ENCODE measurements at regions not wholly inside any gene's neighbourhood (a gene's known extent, or its start where the extent isn't known, plus 50 kb on each side); places are given as distances from the start of the nearest gene placed in this dataset.

DNA sequence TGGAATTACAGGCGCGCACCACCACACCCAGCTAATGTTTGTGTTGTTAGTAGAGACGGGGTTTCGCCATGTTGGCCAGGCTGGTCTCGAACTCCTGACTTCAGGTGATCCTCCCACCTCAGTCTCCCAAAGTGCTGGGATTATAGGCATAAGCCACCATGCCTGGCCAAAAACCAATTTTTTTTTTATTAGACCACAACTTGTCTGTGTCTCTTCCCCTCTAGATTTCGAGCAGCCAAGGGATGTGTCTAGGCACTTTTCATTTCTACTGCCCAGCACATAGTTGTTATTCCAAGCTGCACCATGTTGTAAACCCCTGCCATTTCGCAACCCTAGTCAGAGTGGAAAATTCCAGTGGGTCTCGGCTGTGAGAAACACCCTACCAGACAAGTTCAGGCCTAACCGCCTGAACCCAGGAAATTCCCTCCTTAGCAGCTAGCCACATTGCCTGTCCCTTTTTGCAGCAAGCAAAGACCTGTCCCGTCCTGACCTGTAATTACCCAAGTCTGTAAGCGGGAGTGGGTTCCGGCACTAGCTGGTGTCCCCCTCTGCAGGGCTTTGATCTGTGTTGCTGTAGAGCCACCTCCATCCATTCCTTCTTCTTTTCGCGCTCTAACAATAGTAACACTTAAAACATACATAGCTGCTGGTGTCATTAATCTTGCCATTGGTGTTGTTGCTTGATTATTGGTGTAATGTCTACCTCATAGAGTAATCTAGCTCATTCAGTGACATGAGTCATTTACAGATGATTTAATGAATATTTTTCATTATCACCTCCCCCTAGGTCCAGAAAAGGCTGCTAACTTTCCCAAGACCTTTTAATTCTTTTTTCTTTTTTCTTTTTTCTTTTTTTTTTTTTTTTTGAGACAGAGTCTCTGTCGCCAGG is 77.3 kb upstream of the ATF7IP2 start:
- Histone ChIP-seq H3K36me3 (ENCODE audit: control insufficient read depth in 2 of 2, insufficient read depth in 2 of 2, low read length in 1 of 2) (no peaks in the 10 kb centered on the region), H3K9me3 (ENCODE audit: control insufficient read depth in 2 of 2, insufficient read depth in 1 of 2, low read length in 1 of 2) (no peaks in the 10 kb centered on the region), H3K4me3 (ENCODE audit: low read length in 2 of 2) (no peak overlapping the region), H3K27me3 (ENCODE audit: control insufficient read depth in 2 of 2, insufficient read depth in 1 of 2, low read length in 1 of 2) (no peaks in the 10 kb centered on the region), H3K27ac (ENCODE audit: low read depth in 1 of 2, low read length in 1 of 2) (peak overlapping the region; percentile 43 to 49), H3K4me1 (ENCODE audit: control insufficient read depth in 2 of 2, insufficient read depth in 2 of 2, low read length in 2 of 2) (no peaks in the 10 kb centered on the region)
- 86% methylated on average over 15 of the region's 15 CpGs for WGBS
- peak in 1 of 9 donors; percentile 43 for DNase-seq (ENCODE audit: low read depth in 6 of 9, low spot score in 9 of 9)

GRCh38 chr16:10309271-10309932 is 76.5 kb upstream of the ATF7IP2 start:
- no peak for DNase-seq (ENCODE audit: low read depth in 6 of 9, low spot score in 9 of 9)
- Histone ChIP-seq H3K27ac (ENCODE audit: low read depth in 1 of 2, low read length in 1 of 2) (peak overlapping the region; percentile 43 to 49), H3K9me3 (ENCODE audit: control insufficient read depth in 2 of 2, insufficient read depth in 1 of 2, low read length in 1 of 2) (no peaks in the 10 kb centered on the region), H3K4me1 (ENCODE audit: control insufficient read depth in 2 of 2, insufficient read depth in 2 of 2, low read length in 2 of 2) (no peaks in the 10 kb centered on the region), H3K27me3 (ENCODE audit: control insufficient read depth in 2 of 2, insufficient read depth in 1 of 2, low read length in 1 of 2) (no peaks in the 10 kb centered on the region), H3K36me3 (ENCODE audit: control insufficient read depth in 2 of 2, insufficient read depth in 2 of 2, low read length in 1 of 2) (no peaks in the 10 kb centered on the region), H3K4me3 (ENCODE audit: low read length in 2 of 2) (no peak overlapping the region)
- 94% methylated on average over 11 of the region's 11 CpGs for WGBS

DNA sequence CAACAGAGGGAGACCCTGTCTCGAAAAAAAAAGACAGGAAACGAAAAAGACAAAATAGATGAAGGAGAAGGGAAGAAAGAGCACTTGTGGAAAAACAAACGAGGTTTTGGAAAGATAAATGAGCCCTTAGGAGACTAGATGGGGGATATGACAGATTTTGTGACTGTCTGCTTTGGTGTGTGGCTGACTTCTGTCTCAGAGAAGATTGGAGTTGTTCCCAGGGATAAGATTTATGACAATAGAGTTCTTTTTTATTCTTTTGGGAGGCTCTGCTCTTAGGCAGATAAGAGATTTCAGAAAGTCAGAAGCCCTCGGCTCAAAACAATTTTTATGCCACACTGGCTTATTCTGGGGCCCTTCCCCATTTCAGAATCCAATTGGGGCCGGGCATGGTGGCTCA is 73.9 kb upstream of the ATF7IP2 start:
- no peak for DNase-seq (ENCODE audit: low read depth in 6 of 9, low spot score in 9 of 9)
- Histone ChIP-seq H3K4me1 (ENCODE audit: control insufficient read depth in 2 of 2, insufficient read depth in 2 of 2, low read length in 2 of 2) (no peaks in the 10 kb centered on the region), H3K4me3 (ENCODE audit: low read length in 2 of 2) (no peak overlapping the region), H3K9me3 (ENCODE audit: control insufficient read depth in 2 of 2, insufficient read depth in 1 of 2, low read length in 1 of 2) (no peaks in the 10 kb centered on the region), H3K27me3 (ENCODE audit: control insufficient read depth in 2 of 2, insufficient read depth in 1 of 2, low read length in 1 of 2) (no peaks in the 10 kb centered on the region), H3K27ac (ENCODE audit: low read depth in 1 of 2, low read length in 1 of 2) (no peak overlapping the region), H3K36me3 (ENCODE audit: control insufficient read depth in 2 of 2, insufficient read depth in 2 of 2, low read length in 1 of 2) (no peaks in the 10 kb centered on the region)
- WGBS: 85% methylated on average over 5 of the region's 5 CpGs

GRCh38 chr16:10312784-10313724 is 72.8 kb upstream of the ATF7IP2 start:
- WGBS: 93% methylated on average over 7 of the region's 7 CpGs
- H3K27me3 ChIP-seq (ENCODE audit: control insufficient read depth in 2 of 2, insufficient read depth in 1 of 2, low read length in 1 of 2): no peaks in the 10 kb centered on the region

GRCh38 chr16:10314317-10314716 is 71.5 kb upstream of the ATF7IP2 start:
- no peaks in the 10 kb centered on the region for H3K9me3 ChIP-seq (ENCODE audit: control insufficient read depth in 2 of 2, insufficient read depth in 1 of 2, low read length in 1 of 2)
- no peaks in the 10 kb centered on the region for H3K27me3 ChIP-seq (ENCODE audit: control insufficient read depth in 2 of 2, insufficient read depth in 1 of 2, low read length in 1 of 2)
- no peaks in the 10 kb centered on the region for H3K36me3 ChIP-seq (ENCODE audit: control insufficient read depth in 2 of 2, insufficient read depth in 2 of 2, low read length in 1 of 2)
- DNase-seq (ENCODE audit: low read depth in 6 of 9, low spot score in 9 of 9): no peak
- H3K27ac ChIP-seq (ENCODE audit: low read depth in 1 of 2, low read length in 1 of 2): no peak overlapping the region
- H3K4me3 ChIP-seq (ENCODE audit: low read length in 2 of 2): no peak overlapping the region
- no peaks in the 10 kb centered on the region for H3K4me1 ChIP-seq (ENCODE audit: control insufficient read depth in 2 of 2, insufficient read depth in 2 of 2, low read length in 2 of 2)
- 94% methylated on average over 4 of the region's 4 CpGs for WGBS

More at GRCh38 chr16:10312784-10313724, 72.8 kb upstream of the ATF7IP2 start:
- Histone ChIP-seq H3K4me3 (ENCODE audit: low read length in 2 of 2) (no peak overlapping the region), H3K4me1 (ENCODE audit: control insufficient read depth in 2 of 2, insufficient read depth in 2 of 2, low read length in 2 of 2) (no peaks in the 10 kb centered on the region), H3K36me3 (ENCODE audit: control insufficient read depth in 2 of 2, insufficient read depth in 2 of 2, low read length in 1 of 2) (no peaks in the 10 kb centered on the region), H3K27ac (ENCODE audit: low read depth in 1 of 2, low read length in 1 of 2) (no peak overlapping the region), H3K9me3 (ENCODE audit: control insufficient read depth in 2 of 2, insufficient read depth in 1 of 2, low read length in 1 of 2) (no peaks in the 10 kb centered on the region)
- DNase-seq (ENCODE audit: low read depth in 6 of 9, low spot score in 9 of 9): no peak

DNA sequence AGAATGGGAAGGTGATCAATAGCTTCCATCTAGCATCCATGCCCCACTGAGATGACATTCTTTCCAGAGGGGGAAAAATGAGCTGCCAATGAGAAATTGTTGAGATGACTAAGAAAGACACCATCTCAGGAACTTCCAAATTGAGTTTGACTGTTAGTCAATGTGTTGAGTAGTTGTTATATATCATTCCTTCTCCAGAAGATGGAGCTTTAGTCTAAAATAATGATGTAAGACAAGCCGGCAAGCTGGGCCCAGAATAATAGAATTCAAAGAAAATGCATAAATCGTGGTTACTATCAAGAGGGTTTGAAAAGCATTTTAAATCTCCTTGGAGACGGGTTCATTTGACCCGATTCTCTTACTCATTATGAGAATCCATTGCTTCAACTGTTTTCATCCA is 71.0 kb upstream of the ATF7IP2 start:
- WGBS: 25% methylated on average over 4 of the region's 4 CpGs
- DNase-seq (ENCODE audit: low read depth in 6 of 9, low spot score in 9 of 9): peak in 2 of 9 donors; percentile 22 to 60
- H3K4me3 ChIP-seq (ENCODE audit: low read length in 2 of 2): no peak overlapping the region

DNA sequence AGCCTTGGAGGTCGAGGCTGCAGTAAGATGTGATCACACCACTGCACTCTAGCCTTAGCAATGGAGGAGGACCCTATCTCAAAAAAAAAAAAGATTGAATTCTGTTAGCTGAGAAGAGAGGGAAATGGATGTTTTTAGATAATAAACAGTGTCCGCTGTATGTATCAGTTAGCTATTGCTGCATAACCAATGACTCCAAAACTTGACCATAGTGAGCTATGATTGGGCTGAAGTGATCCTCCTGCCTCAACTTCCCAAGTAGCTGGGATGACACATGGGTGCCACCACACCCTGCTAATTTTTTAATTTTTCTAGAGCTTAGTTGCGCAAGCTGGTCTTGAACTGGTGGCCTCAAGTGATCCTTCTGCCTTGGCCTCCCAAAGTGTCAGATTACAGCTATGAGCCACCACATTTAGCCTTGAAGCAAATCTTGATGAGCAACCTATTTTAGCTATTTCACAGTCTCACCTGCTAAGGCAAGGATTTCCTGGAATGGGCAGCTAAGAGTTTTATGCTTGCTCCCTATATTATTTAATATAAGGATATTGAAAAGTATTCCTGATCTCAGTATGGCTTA is 68.3 kb upstream of the ATF7IP2 start:
- 98% methylated on average over 3 of the region's 3 CpGs for WGBS

More for the DNA sequence above, 71.0 kb upstream of the ATF7IP2 start:
- Histone ChIP-seq H3K27me3 (ENCODE audit: control insufficient read depth in 2 of 2, insufficient read depth in 1 of 2, low read length in 1 of 2) (no peaks in the 10 kb centered on the region), H3K36me3 (ENCODE audit: control insufficient read depth in 2 of 2, insufficient read depth in 2 of 2, low read length in 1 of 2) (no peaks in the 10 kb centered on the region), H3K4me1 (ENCODE audit: control insufficient read depth in 2 of 2, insufficient read depth in 2 of 2, low read length in 2 of 2) (no peaks in the 10 kb centered on the region), H3K27ac (ENCODE audit: low read depth in 1 of 2, low read length in 1 of 2) (no peak overlapping the region), H3K9me3 (ENCODE audit: control insufficient read depth in 2 of 2, insufficient read depth in 1 of 2, low read length in 1 of 2) (no peaks in the 10 kb centered on the region)

DNA sequence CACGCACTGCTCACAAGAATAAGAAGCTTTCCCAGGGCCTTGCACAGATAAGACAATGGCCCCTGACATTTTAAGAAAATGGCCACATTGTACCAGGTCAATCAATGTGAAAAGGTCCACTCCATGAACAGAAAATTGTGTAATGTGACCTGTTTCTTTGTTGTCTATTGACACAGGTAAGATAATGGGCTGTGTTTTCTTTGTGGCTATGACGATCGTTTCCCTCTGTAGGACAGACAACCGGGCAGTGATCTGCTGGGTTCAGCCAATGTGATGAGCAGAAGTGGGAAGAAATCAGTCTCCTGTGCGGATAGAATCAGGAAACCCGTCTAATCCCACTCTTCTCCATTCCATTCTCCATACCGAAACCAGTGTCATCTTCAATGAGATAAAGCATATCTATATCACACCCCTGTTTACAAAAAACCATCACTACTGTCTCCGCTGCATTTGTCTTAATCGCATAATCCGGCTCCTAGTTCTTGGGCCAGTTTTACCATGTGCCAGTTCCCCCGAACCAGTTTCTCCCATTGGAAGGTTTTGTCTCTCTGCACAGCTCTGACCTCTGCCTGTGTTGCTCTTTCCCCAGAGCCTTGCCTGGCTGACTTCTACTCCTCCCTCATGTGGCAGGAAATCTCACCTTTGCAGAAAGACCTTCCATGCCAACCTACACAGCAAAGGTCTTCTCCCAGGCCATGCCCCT is 66.9 kb upstream of the ATF7IP2 start:
- DNase-seq (ENCODE audit: low read depth in 6 of 9, low spot score in 9 of 9): peak in 1 of 9 donors; percentile 32
- Histone ChIP-seq H3K4me1 (ENCODE audit: control insufficient read depth in 2 of 2, insufficient read depth in 2 of 2, low read length in 2 of 2) (peaks cover 0 to 10% of the 10 kb centered on the region in 2 donors), H3K27me3 (ENCODE audit: control insufficient read depth in 2 of 2, insufficient read depth in 1 of 2, low read length in 1 of 2) (no peaks in the 10 kb centered on the region), H3K4me3 (ENCODE audit: low read length in 2 of 2) (no peak overlapping the region), H3K9me3 (ENCODE audit: control insufficient read depth in 2 of 2, insufficient read depth in 1 of 2, low read length in 1 of 2) (no peaks in the 10 kb centered on the region), H3K36me3 (ENCODE audit: control insufficient read depth in 2 of 2, insufficient read depth in 2 of 2, low read length in 1 of 2) (no peaks in the 10 kb centered on the region), H3K27ac (ENCODE audit: low read depth in 1 of 2, low read length in 1 of 2) (no peak overlapping the region)
- 93% methylated on average over 11 of the region's 11 CpGs for WGBS

More for the DNA sequence above, 68.3 kb upstream of the ATF7IP2 start:
- no peak overlapping the region for H3K27ac ChIP-seq (ENCODE audit: low read depth in 1 of 2, low read length in 1 of 2)
- no peak overlapping the region for H3K4me3 ChIP-seq (ENCODE audit: low read length in 2 of 2)
- H3K27me3 ChIP-seq (ENCODE audit: control insufficient read depth in 2 of 2, insufficient read depth in 1 of 2, low read length in 1 of 2): no peaks in the 10 kb centered on the region
- H3K4me1 ChIP-seq (ENCODE audit: control insufficient read depth in 2 of 2, insufficient read depth in 2 of 2, low read length in 2 of 2): peaks cover 0 to 8% of the 10 kb centered on the region in 2 donors
- DNase-seq (ENCODE audit: low read depth in 6 of 9, low spot score in 9 of 9): no peak
- H3K9me3 ChIP-seq (ENCODE audit: control insufficient read depth in 2 of 2, insufficient read depth in 1 of 2, low read length in 1 of 2): no peaks in the 10 kb centered on the region
- H3K36me3 ChIP-seq (ENCODE audit: control insufficient read depth in 2 of 2, insufficient read depth in 2 of 2, low read length in 1 of 2): no peaks in the 10 kb centered on the region
